Lower leg skin (tissue), 4 donors: ENCODE measurements at regions not wholly inside any gene's neighbourhood (a gene's known extent, or its start where the extent isn't known, plus 50 kb on each side); places are given as distances from the start of the nearest gene placed in this dataset.

Source experiments
- DNase-seq, 2 donors: peaks; one replicate each; pipeline ENCODE4 v3.0.0-alpha.2; 2019; ENCODE audit warnings: low spot score in 2 of 2
- H3K4me3 ChIP-seq: fragments of 200-600 bp; sonication (generic); 2 replicates; pipeline ENCODE4 v1.5.1; 2017; ENCODE audit warnings: mild to moderate bottlenecking, low read depth; ENCODE audit not compliant: poor library complexity, severe bottlenecking
- CTCF ChIP-seq, 3 donors: fragments of 450-650 bp; IDR thresholded peaks; one replicate each; pipeline ENCODE4 v1.5.1; 2016; ENCODE audit warnings: antibody characterized with exemption in 3 of 3, mild to moderate bottlenecking in 3 of 3, moderate library complexity in 2 of 3
- POLR2A ChIP-seq, 2 donors: fragments of 450-650 bp; IDR thresholded peaks; one replicate each; pipeline ENCODE4 v1.6.1; 2016 to 2017; ENCODE audit warnings: antibody characterized with exemption in 2 of 2, mild to moderate bottlenecking in 1 of 2, moderate library complexity in 1 of 2
- WGBS, 2 donors: methylation state at CpG; one replicate each; pipeline ENCODE4 v1.1.5; 2018; 5-methylcytosine and 5-hydroxymethylcytosine counted together
- intact Hi-C: fragments of 100-400 bp; cut with DNase I; formaldehyde crosslinking; loops from one replicate; pipeline ENCODE4 v1.15.0; 2023; ENCODE audit warnings: low total_unique reads

- TF ChIP-seq POLR2A (IDR thresholded peaks at IDR 0.05) (no peak), CTCF (IDR thresholded peaks at IDR 0.05) (no peak)
- peak in 1 of 2 donors; percentile 36 for DNase-seq
- 80 to 83% methylated on average over 7 of the region's 7 CpGs for WGBS, 2 donors
- intact Hi-C loops: no loop called here
- no peak overlapping the region for H3K4me3 ChIP-seq
Observed at GRCh38 chr1:218521414-218522169, 176.5 kb downstream of the TGFB2 start.

- intact Hi-C loops: no loop called here
- no peak for DNase-seq
- H3K4me3 ChIP-seq: no peak overlapping the region
- no peak for TF ChIP-seq CTCF (IDR thresholded peaks at IDR 0.05)
- no peak for TF ChIP-seq POLR2A (IDR thresholded peaks at IDR 0.05)
- WGBS, 2 donors: 49 to 82% methylated on average over 4 of the region's 4 CpGs
Observed at GRCh38 chr1:218524526-218524925, 179.4 kb downstream of the TGFB2 start.

GRCh38 chr1:218525031-218525430, 179.9 kb downstream of the TGFB2 start:
- no peak for TF ChIP-seq CTCF (IDR thresholded peaks at IDR 0.05)
- intact Hi-C loops: no loop called here
- no peak overlapping the region for H3K4me3 ChIP-seq
- 64 to 70% methylated on average over 6 of the region's 6 CpGs for WGBS, 2 donors
- DNase-seq: no peak

GRCh38 chr1:218525451-218526197, 180.5 kb downstream of the TGFB2 start:
- H3K4me3 ChIP-seq: no peak overlapping the region
- 82 to 88% methylated on average over 3 of the region's 3 CpGs for WGBS, 2 donors
- TF ChIP-seq POLR2A (IDR thresholded peaks at IDR 0.05): no peak
- TF ChIP-seq CTCF (IDR thresholded peaks at IDR 0.05): no peak
- no peak for DNase-seq
- intact Hi-C loops: no loop called here

GRCh38 chr1:218526198-218526580, 181.1 kb downstream of the TGFB2 start:
- DNase-seq: no peak
- 45 to 49% methylated on average over 1 of the region's 1 CpG for WGBS, 2 donors
- intact Hi-C loops: no loop called here
- TF ChIP-seq POLR2A (IDR thresholded peaks at IDR 0.05) (no peak), CTCF (IDR thresholded peaks at IDR 0.05) (no peak)
- H3K4me3 ChIP-seq: no peak overlapping the region
